GM13977 (cell line): ENCODE measurements at regions not wholly inside any gene's neighbourhood (a gene's known extent, or its start where the extent isn't known, plus 50 kb on each side); places are given as distances from the start of the nearest gene placed in this dataset.
"Not testable (repeated sequence)": the region's sequence is repeated elsewhere in the genome, so short reads cannot be mapped to it uniquely, and the experiment has no call there.

Source experiments
- DNase-seq: peaks from one replicate; pipeline ENCODE4 v3.0.0; 2012; ENCODE audit warnings: low spot score
- in situ Hi-C: fragments of 300-500 bp; cut with MboI; formaldehyde crosslinking; loops from one replicate; pipeline ENCODE4 v1.12.0; 2022; ENCODE audit warnings: low sequenced_read_pairs, low pct_unique_long_range_greater_than_20kb, mixed read lengths, inconsistent platforms; ENCODE audit not compliant: unreplicated experiment
- TF ChIP-seq, protein P1 (sequence below): IDR thresholded peaks from 2 replicates; pipeline ENCODE4 v1.5.1; 2012; ENCODE audit warnings: mild to moderate bottlenecking, control low read depth; ENCODE audit not compliant: insufficient read depth; ENCODE audit errors: extremely low read depth, missing control alignments

- DNase-seq = no peak
- in situ Hi-C loops = loop anchor here (25.0 kb wide), 1 partner anchor 299 kb away; no protein-coding TSS in a partner anchor
- TF ChIP-seq, protein P1, sequence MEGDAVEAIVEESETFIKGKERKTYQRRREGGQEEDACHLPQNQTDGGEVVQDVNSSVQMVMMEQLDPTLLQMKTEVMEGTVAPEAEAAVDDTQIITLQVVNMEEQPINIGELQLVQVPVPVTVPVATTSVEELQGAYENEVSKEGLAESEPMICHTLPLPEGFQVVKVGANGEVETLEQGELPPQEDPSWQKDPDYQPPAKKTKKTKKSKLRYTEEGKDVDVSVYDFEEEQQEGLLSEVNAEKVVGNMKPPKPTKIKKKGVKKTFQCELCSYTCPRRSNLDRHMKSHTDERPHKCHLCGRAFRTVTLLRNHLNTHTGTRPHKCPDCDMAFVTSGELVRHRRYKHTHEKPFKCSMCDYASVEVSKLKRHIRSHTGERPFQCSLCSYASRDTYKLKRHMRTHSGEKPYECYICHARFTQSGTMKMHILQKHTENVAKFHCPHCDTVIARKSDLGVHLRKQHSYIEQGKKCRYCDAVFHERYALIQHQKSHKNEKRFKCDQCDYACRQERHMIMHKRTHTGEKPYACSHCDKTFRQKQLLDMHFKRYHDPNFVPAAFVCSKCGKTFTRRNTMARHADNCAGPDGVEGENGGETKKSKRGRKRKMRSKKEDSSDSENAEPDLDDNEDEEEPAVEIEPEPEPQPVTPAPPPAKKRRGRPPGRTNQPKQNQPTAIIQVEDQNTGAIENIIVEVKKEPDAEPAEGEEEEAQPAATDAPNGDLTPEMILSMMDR = no peak
These were observed 144.0 kb upstream of the ADAMTS3 start for GRCh38 chr4:72712997-72713396.

- TF ChIP-seq, protein P1 = no peak
- in situ Hi-C loops = loop anchor here (25.0 kb wide), 1 partner anchor 303 kb away; no protein-coding TSS in a partner anchor
- DNase-seq = no peak
These were observed 140.5 kb upstream of the ADAMTS3 start for GRCh38 chr4:72709475-72709874.

DNA sequence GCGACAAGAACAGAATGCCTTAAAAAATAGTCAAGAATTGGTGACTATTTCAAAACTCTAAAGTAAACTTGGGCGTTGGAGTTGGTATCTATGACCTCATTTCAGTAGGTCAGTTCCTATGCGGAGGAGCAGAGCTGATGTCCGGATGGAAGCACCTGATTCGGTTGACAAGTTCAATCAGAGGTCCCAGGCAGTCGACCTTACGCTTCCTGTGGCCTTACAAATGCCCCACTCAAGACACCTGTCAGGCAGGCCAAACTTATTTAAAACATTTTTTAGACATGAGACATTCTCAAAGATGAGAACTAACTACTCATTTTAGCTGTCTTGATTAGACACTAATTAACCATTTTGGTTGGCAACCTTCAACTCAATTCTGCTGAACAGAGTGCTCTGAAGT, 137.7 kb upstream of the ADAMTS3 start:
- TF ChIP-seq, protein P1 = no peak
- in situ Hi-C loops = loop anchor here (25.0 kb wide), 1 partner anchor 306 kb away; no protein-coding TSS in a partner anchor
- DNase-seq = no peak

DNA sequence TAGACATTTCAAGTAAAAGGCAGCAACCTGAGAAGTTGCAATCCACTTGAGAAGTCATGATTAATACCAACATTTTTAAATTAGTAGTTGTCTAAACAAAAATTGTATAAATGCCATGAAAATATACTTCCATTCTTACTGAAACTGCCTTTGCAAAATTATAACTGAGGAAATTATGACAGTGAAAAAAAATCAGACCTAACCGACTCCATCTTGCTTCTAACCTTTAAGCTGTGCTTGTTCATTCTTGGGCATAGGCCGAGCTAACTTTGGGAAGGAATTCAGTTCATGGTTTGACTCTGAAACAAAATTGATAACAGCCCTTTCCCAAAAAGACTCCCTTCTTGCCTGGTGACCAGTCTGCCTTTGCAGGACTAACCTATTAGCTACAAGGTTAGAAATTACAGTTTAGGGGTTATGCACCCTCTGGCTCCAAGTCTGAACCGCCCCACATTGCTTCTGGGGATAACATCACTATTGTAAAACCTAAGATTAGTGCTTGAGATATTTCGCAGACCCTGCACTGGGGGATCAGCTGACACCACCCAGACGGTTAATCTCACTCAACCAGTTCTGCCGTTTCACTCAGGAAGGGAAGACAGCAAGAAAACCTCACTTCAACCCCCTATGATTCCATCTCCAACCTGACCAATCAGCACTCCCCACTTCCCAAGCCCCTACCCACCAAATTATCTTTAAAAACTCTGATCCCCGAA, 136.1 kb upstream of the ADAMTS3 start:
- not testable (repeated sequence) for DNase-seq
- in situ Hi-C loops = loop anchor here (25.0 kb wide), 1 partner anchor 307 kb away; no protein-coding TSS in a partner anchor

DNA sequence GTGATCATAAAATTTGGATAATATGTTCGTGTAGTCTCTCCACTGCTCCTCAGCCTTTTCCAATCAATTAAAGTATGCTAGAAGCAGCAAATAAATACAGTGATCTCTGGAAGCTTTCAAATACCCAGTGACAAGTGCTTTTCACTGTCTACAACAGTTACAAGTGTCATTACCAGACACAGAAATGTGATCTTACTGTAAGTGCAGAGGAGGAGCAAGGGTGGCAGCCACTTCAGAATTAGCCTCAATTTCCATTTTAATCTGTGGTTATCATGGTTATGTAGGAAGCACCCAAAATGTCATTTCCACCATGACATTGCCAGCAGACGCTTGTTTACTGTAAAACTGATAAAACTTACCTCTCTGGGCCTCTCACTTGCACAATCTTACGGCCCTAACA, 133.9 kb upstream of the ADAMTS3 start:
- no peak for DNase-seq
- in situ Hi-C loops = loop anchor here (25.0 kb wide), 1 partner anchor 309 kb away; no protein-coding TSS in a partner anchor
- TF ChIP-seq, protein P1 = no peak

DNA sequence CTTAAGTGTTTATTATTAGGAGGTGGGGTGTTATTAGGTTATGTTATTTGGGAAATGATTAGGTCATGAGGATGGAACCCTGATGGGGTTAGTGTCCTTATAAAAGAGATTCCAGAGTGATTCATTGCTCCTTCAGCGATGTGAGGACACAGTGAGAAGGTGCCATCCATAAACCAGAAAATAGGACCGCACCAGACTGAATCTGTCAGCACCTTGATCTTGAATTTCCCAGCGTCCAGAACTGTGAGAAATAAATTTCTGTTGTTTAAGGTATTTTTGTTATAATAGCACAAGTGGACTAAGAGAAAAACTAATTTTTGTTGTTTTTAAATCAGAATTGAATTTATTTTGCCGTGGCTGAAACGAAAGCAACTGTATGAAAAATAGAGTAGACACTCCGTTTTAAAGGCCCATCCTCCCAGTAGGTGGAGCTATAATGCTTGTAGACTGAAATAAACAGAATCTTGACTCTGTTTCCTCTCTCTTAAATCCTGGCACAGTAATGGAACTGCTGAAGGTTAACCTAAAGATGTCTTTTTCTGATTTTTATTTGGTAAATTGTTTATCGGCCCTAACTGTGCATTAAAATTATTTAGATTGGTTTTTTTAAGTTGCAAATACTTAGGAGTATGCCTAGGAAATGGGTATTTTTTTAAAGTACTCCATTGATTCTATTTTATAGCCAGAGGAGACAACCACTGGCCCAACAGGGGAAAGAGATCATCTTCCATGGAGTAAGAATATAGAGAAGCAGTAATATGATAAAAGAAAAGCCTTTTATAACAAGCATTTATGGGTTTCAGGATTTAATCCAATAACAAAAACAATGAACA, 133.2 kb upstream of the ADAMTS3 start:
- in situ Hi-C loops = loop anchor here (25.0 kb wide), 1 partner anchor 310 kb away; no protein-coding TSS in a partner anchor

More for the DNA sequence above, 133.2 kb upstream of the ADAMTS3 start:
- DNase-seq = peak; percentile 46
- TF ChIP-seq, protein P1 = peak; percentile 73
